Muscle layer of colon (tissue), 2 donors: ENCODE measurements at regions not wholly inside any gene's neighbourhood (a gene's known extent, or its start where the extent isn't known, plus 50 kb on each side); places are given as distances from the start of the nearest gene placed in this dataset.
"Not testable (repeated sequence)": the region's sequence is repeated elsewhere in the genome, so short reads cannot be mapped to it uniquely, and the experiment has no call there.

ENCODE experiments used
- H3K27ac ChIP-seq: one replicate; pipeline ENCODE4 v1.7.0; 2013; ENCODE audit warnings: low read depth, mild to moderate bottlenecking, low read length, moderate library complexity
- H3K27me3 ChIP-seq, 2 donors: one replicate each; pipeline ENCODE4 v1.7.0; 2013; ENCODE audit warnings: low read length in 2 of 2, mild to moderate bottlenecking in 2 of 2; ENCODE audit not compliant: insufficient read depth in 2 of 2, control insufficient read depth in 1 of 2
- H3K36me3 ChIP-seq: one replicate; pipeline ENCODE4 v1.7.0; 2013; ENCODE audit warnings: mild to moderate bottlenecking, low read length; ENCODE audit not compliant: insufficient read depth
- H3K4me1 ChIP-seq: one replicate; pipeline ENCODE4 v1.7.0; 2013; ENCODE audit warnings: mild to moderate bottlenecking, low read length; ENCODE audit not compliant: insufficient read depth
- H3K4me3 ChIP-seq, 2 donors: one replicate each; pipeline ENCODE4 v1.7.0; 2013; ENCODE audit warnings: low read length in 2 of 2, low read depth in 1 of 2, mild to moderate bottlenecking in 1 of 2, moderate library complexity in 1 of 2
- H3K9ac ChIP-seq: one replicate; pipeline ENCODE4 v1.7.0; 2013; ENCODE audit warnings: low read length
- H3K9me3 ChIP-seq: one replicate; pipeline ENCODE4 v1.7.0; 2013; ENCODE audit warnings: mild to moderate bottlenecking, low read length
- donor health status: abdominal sarcoma.
- donor health status: Adenocarcinoma of cecum.

GRCh38 chr14:45906257-45906656 lies 653.3 kb upstream of the MIS18BP1 start:
- Histone ChIP-seq H3K9me3 (no peaks in the 10 kb centered on the region), H3K4me1 (peaks cover 6% of the 10 kb centered on the region), H3K4me3 (no peak overlapping the region), H3K36me3 (no peaks in the 10 kb centered on the region), H3K27ac (no peak overlapping the region), H3K27me3 (no peaks in the 10 kb centered on the region), H3K9ac (no peak overlapping the region)

- Histone ChIP-seq H3K4me3 (no peak overlapping the region), H3K4me1 (peaks cover 6% of the 10 kb centered on the region), H3K27me3 (no peaks in the 10 kb centered on the region), H3K9ac (no peak overlapping the region), H3K27ac (no peak overlapping the region), H3K9me3 (no peaks in the 10 kb centered on the region), H3K36me3 (no peaks in the 10 kb centered on the region)
These were observed 652.7 kb upstream of the MIS18BP1 start for GRCh38 chr14:45905672-45906071.

- H3K9ac ChIP-seq = no peak overlapping the region
- H3K4me3 ChIP-seq = no peak overlapping the region
- no peak overlapping the region for H3K27ac ChIP-seq
- H3K9me3 ChIP-seq = no peaks in the 10 kb centered on the region
- H3K36me3 ChIP-seq = no peaks in the 10 kb centered on the region
- H3K27me3 ChIP-seq = no peaks in the 10 kb centered on the region
- peaks cover 16% of the 10 kb centered on the region for H3K4me1 ChIP-seq
These were observed 651.3 kb upstream of the MIS18BP1 start for GRCh38 chr14:45904314-45904713.

GRCh38 chr14:45902241-45902640 lies 649.2 kb upstream of the MIS18BP1 start:
- Histone ChIP-seq H3K9me3 (no peaks in the 10 kb centered on the region), H3K4me1 (peaks cover 26% of the 10 kb centered on the region), H3K4me3 (no peak overlapping the region), H3K36me3 (no peaks in the 10 kb centered on the region), H3K9ac (no peak overlapping the region), H3K27ac (no peak overlapping the region), H3K27me3 (no peaks in the 10 kb centered on the region)

- Histone ChIP-seq H3K4me3 (no peak overlapping the region), H3K9me3 (no peaks in the 10 kb centered on the region), H3K4me1 (peaks cover 40% of the 10 kb centered on the region), H3K9ac (no peak overlapping the region), H3K27me3 (no peaks in the 10 kb centered on the region), H3K27ac (no peak overlapping the region), H3K36me3 (no peaks in the 10 kb centered on the region)
These were observed 644.4 kb upstream of the MIS18BP1 start for GRCh38 chr14:45897439-45897838.

- Histone ChIP-seq H3K4me3 (no peak overlapping the region), H3K27ac (no peak overlapping the region), H3K9ac (no peak overlapping the region), H3K27me3 (no peaks in the 10 kb centered on the region), H3K9me3 (no peaks in the 10 kb centered on the region), H3K4me1 (peaks cover 38% of the 10 kb centered on the region), H3K36me3 (no peaks in the 10 kb centered on the region)
These were observed 640.1 kb upstream of the MIS18BP1 start for GRCh38 chr14:45893127-45893526.

- Histone ChIP-seq H3K9ac (no peak overlapping the region), H3K9me3 (no peaks in the 10 kb centered on the region), H3K4me3 (peak overlapping the region in 1 of 2 donors; percentile 24), H3K27ac (no peak overlapping the region), H3K36me3 (no peaks in the 10 kb centered on the region), H3K27me3 (no peaks in the 10 kb centered on the region), H3K4me1 (peaks cover 22% of the 10 kb centered on the region)
These were observed 638.5 kb upstream of the MIS18BP1 start for GRCh38 chr14:45891417-45892080.

GRCh38 chr14:45888766-45889285 lies 635.8 kb upstream of the MIS18BP1 start:
- H3K36me3 ChIP-seq, H3K27ac ChIP-seq, H3K4me3 ChIP-seq, H3K9ac ChIP-seq, H3K9me3 ChIP-seq, H3K27me3 ChIP-seq: not testable (repeated sequence)
- H3K4me1 ChIP-seq = peaks cover 21% of the 10 kb centered on the region

GRCh38 chr14:45877981-45878380 lies 625.0 kb upstream of the MIS18BP1 start:
- H3K9me3 ChIP-seq = no peaks in the 10 kb centered on the region
- H3K4me3 ChIP-seq = no peak overlapping the region
- no peaks in the 10 kb centered on the region for H3K36me3 ChIP-seq
- H3K9ac ChIP-seq = no peak overlapping the region
- H3K4me1 ChIP-seq = no peaks in the 10 kb centered on the region
- H3K27ac ChIP-seq = no peak overlapping the region
- H3K27me3 ChIP-seq = no peaks in the 10 kb centered on the region

GRCh38 chr14:45868863-45869262 lies 615.9 kb upstream of the MIS18BP1 start:
- Histone ChIP-seq H3K4me3 (no peak overlapping the region), H3K9me3 (no peaks in the 10 kb centered on the region), H3K9ac (no peak overlapping the region), H3K36me3 (no peaks in the 10 kb centered on the region), H3K4me1 (no peaks in the 10 kb centered on the region), H3K27ac (no peak overlapping the region), H3K27me3 (no peaks in the 10 kb centered on the region)

- Histone ChIP-seq H3K4me3 (no peak overlapping the region), H3K4me1 (no peaks in the 10 kb centered on the region), H3K36me3 (no peaks in the 10 kb centered on the region), H3K9me3 (no peaks in the 10 kb centered on the region), H3K27ac (no peak overlapping the region), H3K9ac (no peak overlapping the region), H3K27me3 (no peaks in the 10 kb centered on the region)
These were observed 615.4 kb upstream of the MIS18BP1 start for GRCh38 chr14:45868377-45868776.
